HEK293 (cell line): ENCODE measurements at regions not wholly inside any gene's neighbourhood (a gene's known extent, or its start where the extent isn't known, plus 50 kb on each side); places are given as distances from the start of the nearest gene placed in this dataset.

ENCODE experiments used
- CTCF ChIA-PET: fragments of 350-600 bp; formaldehyde crosslinking; extraction: SDS; loops from one replicate; lab custom pipeline; 2021; ENCODE audit warnings: antibody characterized with exemption; lab: Yijun Ruan, JAX
- POLR2A ChIA-PET: fragments of 300-600 bp; formaldehyde crosslinking; extraction: SDS; loops from one replicate; lab custom pipeline; 2020; ENCODE audit warnings: antibody characterized with exemption, inconsistent platforms; lab: Yijun Ruan, JAX
- H3K27ac ChIP-seq: fragments of 200-500 bp; sonication (Bioruptor generic); 2 replicates; pipeline ENCODE4 v1.5.1; 2014; ENCODE audit warnings: low read depth, low read length, control low read depth, inconsistent platforms; ENCODE audit errors: extremely low read depth
- H3K36me3 ChIP-seq, 2 experiments: fragments of 200-500 bp in 1 of 2; sonication (Bioruptor generic) in 1 of 2; 1 replicate in 1 of 2; 2 replicates in 1 of 2; pipeline ENCODE4 v1.5.1; 2014 to 2017; ENCODE audit warnings: inconsistent platforms in 2 of 2, low read length in 2 of 2; ENCODE audit not compliant: control insufficient read depth in 2 of 2, insufficient read depth in 1 of 2
- H3K4me1 ChIP-seq: fragments of 200-500 bp; sonication (Bioruptor generic); 2 replicates; pipeline ENCODE4 v1.5.1; 2014; ENCODE audit warnings: mild to moderate bottlenecking, low read length, inconsistent platforms; ENCODE audit not compliant: control insufficient read depth, insufficient read depth
- H3K4me3 ChIP-seq: 2 replicates; pipeline ENCODE4 v1.5.1; 2011; ENCODE audit warnings: low read depth, mild to moderate bottlenecking, control low read depth, low read length, moderate library complexity
- H3K9me3 ChIP-seq: fragments of 200-500 bp; sonication (Bioruptor generic); 2 replicates; pipeline ENCODE4 v1.5.1; 2014; ENCODE audit warnings: low read depth, low read length, inconsistent platforms; ENCODE audit not compliant: control insufficient read depth, insufficient read depth
- CTCF ChIP-seq: fragments of 450-650 bp; formaldehyde crosslinking; IDR thresholded peaks from 2 replicates; pipeline ENCODE4 v1.5.1; 2016; ENCODE audit warnings: missing biosample characterization, missing genetic modification characterization
- GLIS2 ChIP-seq: fragments of 450-650 bp; formaldehyde crosslinking; IDR thresholded peaks from 2 replicates; pipeline ENCODE4 v1.5.1; 2016; ENCODE audit warnings: missing biosample characterization, missing genetic modification characterization
- HIC1 ChIP-seq: fragments of 450-650 bp; formaldehyde crosslinking; IDR thresholded peaks from 2 replicates; pipeline ENCODE4 v1.5.1; 2016; ENCODE audit warnings: missing biosample characterization, missing genetic modification characterization
- HOXA7 ChIP-seq: sonication (generic); formaldehyde crosslinking; IDR thresholded peaks from 2 replicates; pipeline ENCODE4 v1.8.1; 2022; ENCODE audit warnings: missing genetic modification reagents, borderline replicate concordance
- KLF9 ChIP-seq: fragments of 450-650 bp; formaldehyde crosslinking; IDR thresholded peaks from 2 replicates; pipeline ENCODE4 v1.5.1; 2016; ENCODE audit warnings: missing biosample characterization, missing genetic modification characterization, low read depth
- PRDM6 ChIP-seq: fragments of 450-650 bp; formaldehyde crosslinking; IDR thresholded peaks from 2 replicates; pipeline ENCODE4 v1.5.1; 2017; ENCODE audit warnings: missing biosample characterization, missing genetic modification characterization
- TRIM28 ChIP-seq: IDR thresholded peaks from 2 replicates; pipeline ENCODE4 v1.6.1; 2011; ENCODE audit warnings: low read length, control low read depth, borderline replicate concordance
- WT1 ChIP-seq: fragments of 450-650 bp; formaldehyde crosslinking; IDR thresholded peaks from 2 replicates; pipeline ENCODE4 v1.5.1; 2016; ENCODE audit warnings: missing biosample characterization, missing genetic modification characterization
- ZNF155 ChIP-seq: fragments of 450-650 bp; formaldehyde crosslinking; IDR thresholded peaks from 2 replicates; pipeline ENCODE4 v1.5.1; 2016; ENCODE audit warnings: missing biosample characterization, missing genetic modification characterization
- ZNF23 ChIP-seq: fragments of 450-650 bp; formaldehyde crosslinking; IDR thresholded peaks from 2 replicates; pipeline ENCODE4 v1.5.1; 2016; ENCODE audit warnings: missing biosample characterization, missing genetic modification characterization, borderline replicate concordance
- ZNF341 ChIP-seq: fragments of 450-650 bp; formaldehyde crosslinking; IDR thresholded peaks from 2 replicates; pipeline ENCODE4; 2016; ENCODE audit warnings: low read depth, missing biosample characterization, missing genetic modification characterization
- ZNF558 ChIP-seq: fragments of 450-650 bp; formaldehyde crosslinking; IDR thresholded peaks from 2 replicates; pipeline ENCODE4 v1.5.1; 2016; ENCODE audit warnings: missing biosample characterization, missing genetic modification characterization
- ZNF600 ChIP-seq: fragments of 450-650 bp; formaldehyde crosslinking; IDR thresholded peaks from 2 replicates; pipeline ENCODE4 v1.5.1; 2016; ENCODE audit warnings: missing biosample characterization, missing genetic modification characterization
- ZNF629 ChIP-seq: fragments of 450-650 bp; formaldehyde crosslinking; IDR thresholded peaks from 2 replicates; pipeline ENCODE4 v1.5.1; 2017; ENCODE audit warnings: missing biosample characterization, missing genetic modification characterization
- ZNF654 ChIP-seq: fragments of 450-650 bp; formaldehyde crosslinking; IDR thresholded peaks from 2 replicates; pipeline ENCODE4 v1.5.1; 2016; ENCODE audit warnings: low read depth, missing biosample characterization, missing genetic modification characterization
- ZSCAN16 ChIP-seq: fragments of 450-650 bp; formaldehyde crosslinking; IDR thresholded peaks from 2 replicates; pipeline ENCODE4 v1.5.1; 2016; ENCODE audit warnings: missing biosample characterization, missing genetic modification characterization
- TF ChIP-seq, protein P1 (sequence below): sonication (generic); formaldehyde crosslinking; IDR thresholded peaks from 2 replicates; pipeline ENCODE4 v1.8.1; 2022; ENCODE audit warnings: mild to moderate bottlenecking, moderate library complexity, missing genetic modification reagents
- TF ChIP-seq, protein P2 (sequence below): fragments of 450-650 bp; formaldehyde crosslinking; IDR thresholded peaks from 2 replicates; pipeline ENCODE4 v1.5.1; 2016; ENCODE audit warnings: missing biosample characterization, missing genetic modification characterization
- TF ChIP-seq, protein P3 (sequence below): fragments of 450-650 bp; formaldehyde crosslinking; IDR thresholded peaks from 2 replicates; pipeline ENCODE4 v1.5.1; 2017; ENCODE audit warnings: missing biosample characterization, missing genetic modification characterization

GRCh38 chr11:80810695-80811094 is 1369.9 kb upstream of the TENM4 start (continued):
- no peak for TF ChIP-seq ZSCAN16 (tag by site-specific recombination)
- no peak for TF ChIP-seq WT1 (tag by site-specific recombination)

- Histone ChIP-seq H3K27ac (no peak overlapping the region), H3K4me1 (no peaks in the 10 kb centered on the region), H3K4me3 (no peak overlapping the region), H3K36me3 (no peaks in the 10 kb centered on the region), H3K9me3 (no peaks in the 10 kb centered on the region)
- ChIA-PET CTCF (no interaction called here), POLR2A (no interaction called here)
- TF ChIP-seq TRIM28 = no peak
Observed at GRCh38 chr11:80798174-80798573, 1357.3 kb upstream of the TENM4 start.

GRCh38 chr11:80783561-80783960 is 1342.7 kb upstream of the TENM4 start:
- POLR2A ChIA-PET = no interaction called here
- no peaks in the 10 kb centered on the region for H3K9me3 ChIP-seq
- no peak for TF ChIP-seq ZNF341
- no peak for TF ChIP-seq CTCF (tag by site-specific recombination)
- TF ChIP-seq ZNF558 = no peak
- no peak for TF ChIP-seq PRDM6 (tag by site-specific recombination)
- TF ChIP-seq ZNF629 (tag by site-specific recombination) = no peak
- TF ChIP-seq, protein P1, sequence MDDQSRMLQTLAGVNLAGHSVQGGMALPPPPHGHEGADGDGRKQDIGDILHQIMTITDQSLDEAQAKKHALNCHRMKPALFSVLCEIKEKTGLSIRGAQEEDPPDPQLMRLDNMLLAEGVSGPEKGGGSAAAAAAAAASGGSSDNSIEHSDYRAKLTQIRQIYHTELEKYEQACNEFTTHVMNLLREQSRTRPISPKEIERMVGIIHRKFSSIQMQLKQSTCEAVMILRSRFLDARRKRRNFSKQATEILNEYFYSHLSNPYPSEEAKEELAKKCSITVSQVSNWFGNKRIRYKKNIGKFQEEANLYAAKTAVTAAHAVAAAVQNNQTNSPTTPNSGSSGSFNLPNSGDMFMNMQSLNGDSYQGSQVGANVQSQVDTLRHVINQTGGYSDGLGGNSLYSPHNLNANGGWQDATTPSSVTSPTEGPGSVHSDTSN (CRISPR knock-in tag) = no peak
- TF ChIP-seq GLIS2 (tag by site-specific recombination) = no peak
- TF ChIP-seq ZNF654 (tag by site-specific recombination) = no peak
- no peak for TF ChIP-seq KLF9 (tag by site-specific recombination)
- TF ChIP-seq, protein P2, sequence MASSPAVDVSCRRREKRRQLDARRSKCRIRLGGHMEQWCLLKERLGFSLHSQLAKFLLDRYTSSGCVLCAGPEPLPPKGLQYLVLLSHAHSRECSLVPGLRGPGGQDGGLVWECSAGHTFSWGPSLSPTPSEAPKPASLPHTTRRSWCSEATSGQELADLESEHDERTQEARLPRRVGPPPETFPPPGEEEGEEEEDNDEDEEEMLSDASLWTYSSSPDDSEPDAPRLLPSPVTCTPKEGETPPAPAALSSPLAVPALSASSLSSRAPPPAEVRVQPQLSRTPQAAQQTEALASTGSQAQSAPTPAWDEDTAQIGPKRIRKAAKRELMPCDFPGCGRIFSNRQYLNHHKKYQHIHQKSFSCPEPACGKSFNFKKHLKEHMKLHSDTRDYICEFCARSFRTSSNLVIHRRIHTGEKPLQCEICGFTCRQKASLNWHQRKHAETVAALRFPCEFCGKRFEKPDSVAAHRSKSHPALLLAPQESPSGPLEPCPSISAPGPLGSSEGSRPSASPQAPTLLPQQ (tag by site-specific recombination) = no peak
- TF ChIP-seq ZNF23 (tag by site-specific recombination) = no peak
- TF ChIP-seq HIC1 (tag by site-specific recombination) = no peak
- TF ChIP-seq ZNF600 (tag by site-specific recombination) = no peak
- TF ChIP-seq, protein P3, sequence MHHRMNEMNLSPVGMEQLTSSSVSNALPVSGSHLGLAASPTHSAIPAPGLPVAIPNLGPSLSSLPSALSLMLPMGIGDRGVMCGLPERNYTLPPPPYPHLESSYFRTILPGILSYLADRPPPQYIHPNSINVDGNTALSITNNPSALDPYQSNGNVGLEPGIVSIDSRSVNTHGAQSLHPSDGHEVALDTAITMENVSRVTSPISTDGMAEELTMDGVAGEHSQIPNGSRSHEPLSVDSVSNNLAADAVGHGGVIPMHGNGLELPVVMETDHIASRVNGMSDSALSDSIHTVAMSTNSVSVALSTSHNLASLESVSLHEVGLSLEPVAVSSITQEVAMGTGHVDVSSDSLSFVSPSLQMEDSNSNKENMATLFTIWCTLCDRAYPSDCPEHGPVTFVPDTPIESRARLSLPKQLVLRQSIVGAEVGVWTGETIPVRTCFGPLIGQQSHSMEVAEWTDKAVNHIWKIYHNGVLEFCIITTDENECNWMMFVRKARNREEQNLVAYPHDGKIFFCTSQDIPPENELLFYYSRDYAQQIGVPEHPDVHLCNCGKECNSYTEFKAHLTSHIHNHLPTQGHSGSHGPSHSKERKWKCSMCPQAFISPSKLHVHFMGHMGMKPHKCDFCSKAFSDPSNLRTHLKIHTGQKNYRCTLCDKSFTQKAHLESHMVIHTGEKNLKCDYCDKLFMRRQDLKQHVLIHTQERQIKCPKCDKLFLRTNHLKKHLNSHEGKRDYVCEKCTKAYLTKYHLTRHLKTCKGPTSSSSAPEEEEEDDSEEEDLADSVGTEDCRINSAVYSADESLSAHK (tag by site-specific recombination) = no peak
- no peak for TF ChIP-seq HOXA7
- no peak for TF ChIP-seq ZNF155 (tag by site-specific recombination)

More at GRCh38 chr11:80783561-80783960, 1342.7 kb upstream of the TENM4 start:
- CTCF ChIA-PET = no interaction called here
- no peaks in the 10 kb centered on the region for H3K4me1 ChIP-seq
- H3K4me3 ChIP-seq = no peak overlapping the region
- no peak overlapping the region for H3K27ac ChIP-seq
- no peaks in the 10 kb centered on the region for H3K36me3 ChIP-seq
